ENCODE measurements at regions not wholly inside any gene's neighbourhood (a gene's known extent, or its start where the extent isn't known, plus 50 kb on each side); places are given as distances from the start of the nearest gene placed in this dataset.

- no peak for TF ChIP-seq RAD21 (IDR thresholded peaks at IDR 0.05; ENCODE audit: low read depth)
- no peak for TF ChIP-seq EP300 (IDR thresholded peaks at IDR 0.05; ENCODE audit: borderline replicate concordance)
- TF ChIP-seq YY1 (IDR thresholded peaks at IDR 0.05; ENCODE audit: low read depth): no peak
- no peak for TF ChIP-seq CREB1 (IDR thresholded peaks at IDR 0.05; ENCODE audit: low read depth)
- no peak for TF ChIP-seq USF1 (IDR thresholded peaks at IDR 0.05)
- TF ChIP-seq, protein P1, sequence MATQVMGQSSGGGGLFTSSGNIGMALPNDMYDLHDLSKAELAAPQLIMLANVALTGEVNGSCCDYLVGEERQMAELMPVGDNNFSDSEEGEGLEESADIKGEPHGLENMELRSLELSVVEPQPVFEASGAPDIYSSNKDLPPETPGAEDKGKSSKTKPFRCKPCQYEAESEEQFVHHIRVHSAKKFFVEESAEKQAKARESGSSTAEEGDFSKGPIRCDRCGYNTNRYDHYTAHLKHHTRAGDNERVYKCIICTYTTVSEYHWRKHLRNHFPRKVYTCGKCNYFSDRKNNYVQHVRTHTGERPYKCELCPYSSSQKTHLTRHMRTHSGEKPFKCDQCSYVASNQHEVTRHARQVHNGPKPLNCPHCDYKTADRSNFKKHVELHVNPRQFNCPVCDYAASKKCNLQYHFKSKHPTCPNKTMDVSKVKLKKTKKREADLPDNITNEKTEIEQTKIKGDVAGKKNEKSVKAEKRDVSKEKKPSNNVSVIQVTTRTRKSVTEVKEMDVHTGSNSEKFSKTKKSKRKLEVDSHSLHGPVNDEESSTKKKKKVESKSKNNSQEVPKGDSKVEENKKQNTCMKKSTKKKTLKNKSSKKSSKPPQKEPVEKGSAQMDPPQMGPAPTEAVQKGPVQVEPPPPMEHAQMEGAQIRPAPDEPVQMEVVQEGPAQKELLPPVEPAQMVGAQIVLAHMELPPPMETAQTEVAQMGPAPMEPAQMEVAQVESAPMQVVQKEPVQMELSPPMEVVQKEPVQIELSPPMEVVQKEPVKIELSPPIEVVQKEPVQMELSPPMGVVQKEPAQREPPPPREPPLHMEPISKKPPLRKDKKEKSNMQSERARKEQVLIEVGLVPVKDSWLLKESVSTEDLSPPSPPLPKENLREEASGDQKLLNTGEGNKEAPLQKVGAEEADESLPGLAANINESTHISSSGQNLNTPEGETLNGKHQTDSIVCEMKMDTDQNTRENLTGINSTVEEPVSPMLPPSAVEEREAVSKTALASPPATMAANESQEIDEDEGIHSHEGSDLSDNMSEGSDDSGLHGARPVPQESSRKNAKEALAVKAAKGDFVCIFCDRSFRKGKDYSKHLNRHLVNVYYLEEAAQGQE (IDR thresholded peaks at IDR 0.05; ENCODE audit: low read depth): no peak
- TF ChIP-seq TEAD4 (IDR thresholded peaks at IDR 0.05): no peak
- TF ChIP-seq EGR1 (IDR thresholded peaks at IDR 0.05): no peak
- TF ChIP-seq, protein P2, sequence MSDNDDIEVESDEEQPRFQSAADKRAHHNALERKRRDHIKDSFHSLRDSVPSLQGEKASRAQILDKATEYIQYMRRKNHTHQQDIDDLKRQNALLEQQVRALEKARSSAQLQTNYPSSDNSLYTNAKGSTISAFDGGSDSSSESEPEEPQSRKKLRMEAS (IDR thresholded peaks at IDR 0.05): no peak
- no peak for TF ChIP-seq TCF12 (IDR thresholded peaks at IDR 0.05; ENCODE audit: low read depth)
- TF ChIP-seq NFIC (IDR thresholded peaks at IDR 0.05): no peak
- no peak for TF ChIP-seq CEBPB (IDR thresholded peaks at IDR 0.05)
- no peak for TF ChIP-seq TAF1 (IDR thresholded peaks at IDR 0.05; ENCODE audit: low read depth)
Observed at GRCh38 chr17:22443061-22443460, 750.7 kb downstream of the KCNJ18 start.

Data from Ishikawa (cell line).